GM11168 (cell line): ENCODE measurements at regions not wholly inside any gene's neighbourhood (a gene's known extent, or its start where the extent isn't known, plus 50 kb on each side); places are given as distances from the start of the nearest gene placed in this dataset.

Experiments used
- in situ Hi-C: fragments of 300-500 bp; cut with MboI; formaldehyde crosslinking; loops from one replicate; pipeline ENCODE4 v1.12.0; 2022; ENCODE audit warnings: low sequenced_read_pairs; ENCODE audit not compliant: unreplicated experiment

GRCh38 chr2:145025382-145025781, 505.5 kb upstream of the ZEB2 start:
- in situ Hi-C loops, result no loop called here

DNA sequence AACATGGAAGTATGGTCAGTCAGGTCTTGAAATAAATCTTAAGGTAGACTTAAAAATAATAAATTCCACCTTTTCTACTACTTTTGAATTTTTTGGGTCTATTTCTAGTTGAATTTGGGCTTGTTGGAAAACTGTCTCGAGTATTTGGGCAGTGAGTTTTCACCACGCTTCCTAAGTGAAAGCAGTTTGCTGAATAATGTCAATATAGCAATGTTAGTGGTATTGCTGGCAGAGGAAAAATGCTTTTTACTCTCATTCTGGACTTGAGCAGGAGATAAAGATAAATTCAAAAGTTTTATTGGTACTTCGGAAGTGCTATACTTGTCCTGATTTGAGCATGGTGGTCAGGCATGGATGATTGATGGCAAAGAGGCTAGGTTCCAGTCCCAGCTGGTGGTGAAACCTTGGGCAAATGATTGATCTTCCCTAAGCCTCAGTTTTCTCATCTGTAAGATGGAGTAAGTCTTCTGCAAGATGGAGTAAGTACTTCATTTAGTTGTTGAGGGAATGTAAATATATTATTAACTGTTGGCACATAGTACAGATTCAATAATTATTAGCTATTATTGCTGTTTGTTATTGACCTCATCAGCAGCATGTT, 503.5 kb upstream of the ZEB2 start:
- in situ Hi-C loops, result no loop called here

- in situ Hi-C loops, result no loop called here
Measured at GRCh38 chr2:145022666-145023333, 502.9 kb upstream of the ZEB2 start.

DNA sequence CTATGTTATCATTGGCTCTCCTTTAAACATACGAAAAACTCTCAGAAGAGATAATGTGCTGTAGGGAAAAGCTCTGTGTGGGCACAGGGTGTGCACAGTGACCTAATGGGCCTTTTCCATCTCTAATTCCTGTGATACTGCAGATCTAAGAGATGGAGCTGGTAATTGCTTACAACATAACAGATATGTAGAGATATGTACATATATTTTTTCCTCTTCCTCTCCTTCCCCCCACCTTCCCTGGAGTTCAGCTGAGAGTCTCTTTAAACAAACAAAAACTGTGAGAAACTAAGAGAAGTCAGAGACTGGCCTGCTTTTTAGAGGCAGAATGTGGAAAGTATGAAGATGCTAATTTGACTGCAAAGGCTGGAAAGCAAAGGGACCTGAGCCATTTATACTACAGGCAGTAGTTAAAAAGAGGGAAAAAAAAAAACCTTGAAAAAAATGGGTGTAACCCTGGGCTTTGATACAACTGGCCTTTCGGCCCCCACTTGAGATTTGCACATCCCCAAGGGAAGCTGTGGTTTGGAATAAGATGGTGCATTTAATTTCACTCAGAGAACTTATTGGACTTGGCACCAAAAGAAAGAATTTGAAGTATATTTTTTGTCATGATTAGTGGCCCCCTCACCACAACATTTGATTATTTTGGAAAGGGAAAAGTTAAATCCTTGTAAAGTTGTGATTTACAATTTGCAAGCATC, 502.2 kb upstream of the ZEB2 start:
- in situ Hi-C loops, result no loop called here

DNA sequence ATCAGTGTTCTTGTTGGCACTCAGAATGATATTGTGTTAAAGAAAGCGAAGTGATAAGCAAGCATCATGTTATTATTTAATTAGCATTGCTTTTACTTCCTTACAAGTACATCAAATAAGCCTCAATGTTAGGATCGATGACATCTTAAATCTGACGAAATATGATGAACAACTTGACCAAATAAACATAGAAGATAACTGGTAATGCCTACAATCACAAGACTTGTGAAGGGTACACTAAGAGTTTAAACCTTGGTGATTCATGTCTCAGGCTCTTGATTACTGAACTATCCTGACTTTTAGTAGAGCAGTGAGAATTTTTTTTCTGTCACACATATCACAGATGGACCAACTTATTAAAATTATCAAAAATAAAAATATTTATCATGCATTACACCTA, 500.8 kb upstream of the ZEB2 start:
- in situ Hi-C loops, result no loop called here

GRCh38 chr2:145020139-145020538, 500.2 kb upstream of the ZEB2 start:
- in situ Hi-C loops, result no loop called here

GRCh38 chr2:145018502-145018901, 498.6 kb upstream of the ZEB2 start:
- in situ Hi-C loops, result no loop called here

DNA sequence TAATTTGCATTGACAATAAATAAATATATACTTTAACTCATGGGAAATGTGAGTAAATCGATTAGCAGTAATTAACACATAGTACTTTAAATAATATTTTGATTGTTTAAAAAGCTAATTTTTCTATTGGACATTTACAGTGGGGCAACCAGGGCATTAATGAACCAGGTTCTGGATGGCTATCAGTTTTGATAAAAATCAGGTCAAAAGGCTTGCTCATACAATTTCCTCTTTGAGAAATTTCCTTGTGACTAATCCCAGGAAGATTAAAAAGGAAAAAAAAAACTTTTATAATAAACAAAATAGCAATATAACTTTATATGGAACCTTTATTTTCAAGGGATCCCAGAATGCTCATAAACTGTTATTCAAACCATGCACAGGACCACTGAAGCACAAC, 497.2 kb upstream of the ZEB2 start:
- in situ Hi-C loops, result no loop called here

DNA sequence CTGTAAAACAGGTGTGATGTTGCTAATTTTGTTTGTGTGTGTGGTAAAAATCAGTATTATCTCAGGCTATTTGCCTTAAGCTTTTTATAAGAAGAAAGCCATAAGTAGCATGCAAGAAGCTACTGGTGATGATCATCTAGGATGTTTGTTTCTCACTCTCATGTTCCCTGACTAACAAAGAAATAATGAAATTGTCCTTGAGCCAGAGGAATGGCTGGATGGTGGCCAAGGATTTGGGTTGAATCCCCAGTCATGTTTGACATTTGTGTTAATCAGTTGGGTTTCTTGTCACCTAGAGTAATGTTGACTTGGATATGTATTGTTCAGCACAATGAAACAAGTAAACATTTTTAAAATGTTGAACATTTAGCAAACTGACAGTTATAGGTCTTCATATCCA, 496.8 kb upstream of the ZEB2 start:
- in situ Hi-C loops, result no loop called here

DNA sequence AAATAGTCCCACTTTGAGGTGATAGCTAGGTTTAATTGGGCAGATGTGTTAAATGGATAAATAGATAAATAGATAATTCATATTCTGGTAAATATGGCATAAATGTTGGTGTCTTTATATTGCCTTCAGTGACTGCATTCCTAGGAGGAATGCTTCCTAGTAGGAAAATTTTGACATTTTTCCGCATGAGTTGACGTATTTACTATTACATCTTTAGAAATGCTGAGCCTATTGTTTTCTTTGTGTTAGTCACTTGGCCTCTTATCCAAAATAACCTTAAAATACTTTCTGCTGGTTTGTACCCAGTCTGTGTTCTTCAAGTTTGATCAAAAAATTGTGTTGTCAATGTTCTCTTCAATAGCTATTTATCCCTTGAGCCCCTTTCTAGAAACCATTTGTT, 495.6 kb upstream of the ZEB2 start:
- in situ Hi-C loops, result no loop called here

GRCh38 chr2:145012806-145013205, 492.9 kb upstream of the ZEB2 start:
- in situ Hi-C loops, result no loop called here

DNA sequence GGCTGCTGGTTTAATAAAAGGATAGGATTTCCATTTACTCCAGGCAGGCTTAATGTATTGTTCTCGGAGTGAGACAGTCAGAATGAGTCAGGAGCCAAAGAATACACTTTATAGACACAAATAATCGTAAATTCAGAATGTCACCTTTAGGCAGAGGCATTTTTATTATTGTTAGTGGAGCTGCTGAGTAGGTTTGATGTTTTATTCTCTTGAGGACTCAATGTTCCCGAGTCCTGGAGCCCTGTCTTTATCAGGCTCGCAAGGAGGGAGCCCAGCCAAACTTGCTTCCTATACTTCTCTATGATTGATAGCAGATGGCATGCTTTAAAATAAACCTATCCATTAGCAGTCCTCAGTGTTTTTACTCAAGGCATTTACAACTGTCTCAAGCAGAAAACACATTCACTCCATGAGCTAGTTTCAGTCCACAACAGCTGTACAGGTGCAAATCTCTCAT, 492.3 kb upstream of the ZEB2 start:
- in situ Hi-C loops, result no loop called here

DNA sequence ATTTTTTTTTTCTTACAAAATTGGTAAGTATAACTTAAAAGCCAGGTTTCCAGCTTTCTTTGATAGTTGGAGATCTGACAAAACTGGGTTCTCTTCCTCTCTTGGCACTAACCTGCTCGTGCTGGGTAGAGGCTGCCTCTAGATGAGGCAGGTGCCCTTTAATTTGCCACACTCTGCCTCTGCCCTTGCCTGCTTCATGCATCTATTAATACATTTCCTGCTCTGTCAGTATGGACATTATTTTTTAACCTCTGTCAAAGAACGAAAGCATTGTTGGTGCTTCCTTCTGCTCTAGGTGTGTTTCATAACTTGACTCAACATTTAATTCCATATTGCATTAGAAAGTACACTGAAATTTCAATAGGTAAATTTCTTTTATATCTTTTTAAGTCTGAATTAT, 490.7 kb upstream of the ZEB2 start:
- in situ Hi-C loops, result no loop called here

DNA sequence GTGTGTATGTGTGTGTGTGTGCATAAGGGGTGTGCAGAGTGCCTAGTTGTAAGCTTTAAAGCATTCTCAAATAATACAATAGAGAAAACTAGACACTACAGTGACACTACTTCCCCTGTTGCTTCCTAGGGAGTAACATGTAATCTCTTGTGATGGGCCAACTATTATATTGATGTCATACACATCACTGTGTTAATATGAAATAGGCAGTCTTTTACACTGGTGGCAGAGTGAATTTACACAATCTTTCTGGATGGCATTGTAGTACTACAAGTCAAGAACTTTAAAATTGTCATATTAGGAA, 488.0 kb upstream of the ZEB2 start:
- in situ Hi-C loops, result no loop called here

GRCh38 chr2:145007093-145007959, 487.4 kb upstream of the ZEB2 start:
- in situ Hi-C loops, result no loop called here

DNA sequence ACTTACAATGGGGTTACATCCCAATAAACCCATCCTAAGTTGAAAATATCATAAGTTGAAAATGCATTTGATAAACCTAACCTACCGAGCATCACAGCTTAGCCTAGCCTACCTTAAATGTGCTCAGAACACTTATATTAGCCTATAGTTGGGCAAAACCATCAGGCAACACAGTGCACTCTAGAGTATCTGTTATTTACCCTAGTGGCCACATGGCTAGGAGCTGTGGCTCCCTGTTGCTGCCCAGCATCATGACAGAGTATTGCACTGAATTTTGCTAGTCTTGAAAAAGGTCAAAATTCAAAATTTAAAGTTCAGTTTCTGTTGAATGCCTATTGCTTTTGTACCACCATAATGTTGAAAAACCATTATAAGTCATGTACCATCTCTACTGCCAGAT, 482.7 kb upstream of the ZEB2 start:
- in situ Hi-C loops, result no loop called here

DNA sequence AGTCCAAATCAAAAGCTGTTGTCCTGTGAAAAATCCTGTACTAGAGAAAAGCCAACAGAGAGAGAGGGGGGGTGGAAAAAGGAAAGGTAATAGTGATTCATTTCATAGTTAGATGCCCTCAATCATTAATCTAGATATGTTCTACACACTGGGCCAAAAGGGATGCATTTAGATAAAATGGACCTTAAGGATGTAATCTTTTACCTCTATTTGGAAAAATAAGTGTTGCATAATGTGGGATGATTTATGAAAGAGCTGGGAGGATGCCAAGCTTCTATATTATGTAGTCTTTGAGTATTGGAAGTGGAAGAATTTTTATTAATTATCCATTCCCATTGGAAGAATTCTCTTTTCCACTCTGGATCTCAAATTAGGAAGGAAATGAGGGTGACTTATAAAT, 480.5 kb upstream of the ZEB2 start:
- in situ Hi-C loops, result no loop called here

DNA sequence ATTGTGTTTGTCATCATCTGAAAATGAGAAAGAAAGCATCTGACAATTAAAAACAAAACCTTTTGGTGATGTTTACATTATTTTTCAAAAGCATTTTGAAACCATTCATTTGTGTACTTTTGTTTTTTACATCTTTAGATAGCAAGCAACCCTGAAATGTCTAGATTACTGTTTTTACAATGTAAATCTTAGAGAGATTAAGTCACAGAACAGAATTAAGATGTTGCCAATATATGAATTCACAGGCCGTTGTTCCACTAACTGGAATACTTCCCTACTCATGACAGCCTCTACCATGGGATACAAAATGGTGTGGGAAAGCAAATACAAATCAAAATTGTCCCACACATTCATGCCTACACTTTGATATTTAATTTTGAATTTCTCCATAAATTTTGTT, 480.0 kb upstream of the ZEB2 start:
- in situ Hi-C loops, result no loop called here

DNA sequence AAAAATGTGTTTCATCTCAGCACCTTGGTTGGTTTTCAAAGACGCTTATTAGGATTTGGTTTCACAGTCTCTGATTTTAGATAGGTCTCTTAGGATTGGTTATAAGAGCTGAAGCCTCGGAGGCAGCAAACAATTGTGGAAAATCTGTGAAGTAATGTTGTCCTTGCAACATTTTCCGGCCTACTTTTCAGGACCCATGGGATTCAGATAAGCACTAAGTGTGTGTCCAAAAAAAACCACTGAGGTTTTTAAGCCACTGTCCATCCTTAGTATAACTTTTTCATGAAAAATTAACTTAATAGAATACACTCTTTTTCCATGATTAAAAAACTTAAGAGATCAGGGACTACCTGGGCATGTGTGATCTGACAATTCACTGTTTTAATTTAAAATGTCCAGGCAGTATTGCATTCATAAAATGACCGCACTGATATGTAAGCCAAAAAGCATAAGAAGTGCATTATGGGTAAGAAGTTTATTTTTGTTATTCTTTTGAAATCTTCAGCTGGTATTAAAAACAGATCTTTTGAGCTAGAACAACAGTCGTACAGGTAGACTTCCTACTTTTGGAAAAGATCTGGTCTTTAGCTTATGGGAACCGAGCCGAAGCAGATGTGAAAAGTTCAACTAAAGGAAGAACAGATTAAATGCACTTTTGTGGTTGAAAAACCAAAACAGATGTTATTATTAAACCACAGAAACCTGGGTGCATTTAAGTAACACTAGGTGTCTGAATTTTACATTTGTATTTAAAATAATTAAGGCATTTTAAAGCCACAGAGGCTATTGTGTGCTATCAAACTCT, 479.4 kb upstream of the ZEB2 start:
- in situ Hi-C loops, result no loop called here

GRCh38 chr2:144998435-144998834, 478.5 kb upstream of the ZEB2 start:
- in situ Hi-C loops, result no loop called here
